ENCODE measurements at regions not wholly inside any gene's neighbourhood (a gene's known extent, or its start where the extent isn't known, plus 50 kb on each side); places are given as distances from the start of the nearest gene placed in this dataset.
A peak's percentile ranks its signal among the peaks of the same experiment; 100 is the strongest.
"Not testable (repeated sequence)": the region's sequence is repeated elsewhere in the genome, so short reads cannot be mapped to it uniquely, and the experiment has no call there.

DNA sequence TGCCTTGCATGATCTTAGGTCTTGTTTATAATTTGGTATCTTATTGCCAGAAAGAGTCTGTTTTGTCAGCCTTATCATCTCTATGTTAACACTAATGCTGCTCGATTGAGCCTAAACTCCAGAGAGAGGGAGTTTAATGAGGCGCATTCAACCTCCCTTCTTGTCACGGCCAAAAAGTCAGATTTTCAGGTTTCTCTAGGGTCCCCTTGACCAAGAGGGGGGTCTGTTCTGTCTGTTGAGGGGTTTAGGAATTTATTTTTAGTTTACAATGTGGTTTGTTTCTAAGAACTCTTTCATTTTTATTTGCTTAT lies 285.7 kb upstream of the VWC2 start:
- no peaks in the 10 kb centered on the region for H3K36me3 ChIP-seq (ENCODE audit: insufficient read depth, insufficient read length, low read length)
- no peaks in the 10 kb centered on the region for H3K9me3 ChIP-seq (ENCODE audit: insufficient read depth, low read length)
- no peak overlapping the region for H3K4me3 ChIP-seq (ENCODE audit: insufficient read length, low read depth)
- TF ChIP-seq YY1 (IDR thresholded peaks at IDR 0.05; ENCODE audit: insufficient read depth, insufficient read length) = no peak
- no peak for TF ChIP-seq ZNF274 (IDR thresholded peaks at IDR 0.05; ENCODE audit: low read depth, low read length)
- TF ChIP-seq SUZ12 (IDR thresholded peaks at IDR 0.05; ENCODE audit: extremely low read depth, insufficient read depth, insufficient read length) = no peak
- DNase-seq (ENCODE audit: low read depth, low spot score) = no peak
- H3K4me1 ChIP-seq (ENCODE audit: insufficient read depth, insufficient read length) = no peaks in the 10 kb centered on the region
- H3K27me3 ChIP-seq (ENCODE audit: insufficient read depth, insufficient read length) = no peaks in the 10 kb centered on the region
- H3K9ac ChIP-seq (ENCODE audit: insufficient read length, low read depth) = no peak overlapping the region

DNA sequence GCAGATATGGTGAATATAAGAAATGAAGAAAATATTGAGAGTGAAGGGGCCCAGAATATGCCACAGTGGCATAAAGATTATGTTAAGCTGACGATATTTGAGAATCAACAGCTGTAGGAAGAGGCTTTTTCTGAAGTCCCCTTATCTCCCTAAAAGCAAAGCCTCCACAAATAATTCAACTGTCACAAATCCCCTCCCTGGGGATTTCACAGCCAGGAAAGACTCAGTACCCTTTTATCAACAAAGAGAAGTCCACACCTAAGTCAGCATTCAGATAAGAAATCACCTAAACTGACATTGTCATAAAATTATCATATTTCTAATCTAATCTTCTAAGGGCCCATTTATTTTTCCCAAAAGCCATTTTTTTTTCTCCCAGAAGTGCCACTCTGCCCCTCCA lies 284.9 kb upstream of the VWC2 start:
- H3K4me1 ChIP-seq (ENCODE audit: insufficient read depth, insufficient read length) = no peaks in the 10 kb centered on the region
- H3K9me3 ChIP-seq (ENCODE audit: insufficient read depth, low read length) = no peaks in the 10 kb centered on the region
- no peak for DNase-seq (ENCODE audit: low read depth, low spot score)
- no peak overlapping the region for H3K4me3 ChIP-seq (ENCODE audit: insufficient read length, low read depth)
- H3K9ac ChIP-seq (ENCODE audit: insufficient read length, low read depth) = no peak overlapping the region
- no peaks in the 10 kb centered on the region for H3K27me3 ChIP-seq (ENCODE audit: insufficient read depth, insufficient read length)
- TF ChIP-seq YY1 (IDR thresholded peaks at IDR 0.05; ENCODE audit: insufficient read depth, insufficient read length) (no peak), ZNF274 (IDR thresholded peaks at IDR 0.05; ENCODE audit: low read depth, low read length) (no peak), SUZ12 (IDR thresholded peaks at IDR 0.05; ENCODE audit: extremely low read depth, insufficient read depth, insufficient read length) (no peak)
- H3K36me3 ChIP-seq (ENCODE audit: insufficient read depth, insufficient read length, low read length) = no peaks in the 10 kb centered on the region

DNA sequence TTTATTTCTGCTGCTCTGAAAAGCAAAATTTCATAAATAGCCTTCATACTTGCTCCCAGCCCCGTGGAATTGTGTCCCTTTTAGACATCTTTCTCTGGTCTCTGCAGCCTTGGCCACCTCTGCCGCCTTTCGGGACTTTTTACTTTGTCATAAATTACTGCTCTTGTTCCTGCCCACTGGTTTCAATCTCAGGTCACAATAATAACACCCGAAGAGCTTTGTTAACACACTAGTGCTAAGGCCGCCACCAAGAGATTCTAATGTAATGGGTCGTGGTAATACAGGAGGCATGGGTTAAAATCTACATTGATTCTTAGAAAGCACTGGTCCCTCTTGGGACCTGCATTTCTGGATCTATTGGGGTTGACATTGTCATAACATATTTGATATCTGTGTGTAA lies 276.0 kb upstream of the VWC2 start:
- H3K9me3 ChIP-seq (ENCODE audit: insufficient read depth, low read length) = no peaks in the 10 kb centered on the region
- no peaks in the 10 kb centered on the region for H3K4me1 ChIP-seq (ENCODE audit: insufficient read depth, insufficient read length)
- H3K4me3 ChIP-seq (ENCODE audit: insufficient read length, low read depth) = no peak overlapping the region
- TF ChIP-seq ZNF274 (IDR thresholded peaks at IDR 0.05; ENCODE audit: low read depth, low read length) (no peak), YY1 (IDR thresholded peaks at IDR 0.05; ENCODE audit: insufficient read depth, insufficient read length) (no peak), SUZ12 (IDR thresholded peaks at IDR 0.05; ENCODE audit: extremely low read depth, insufficient read depth, insufficient read length) (no peak)
- H3K27me3 ChIP-seq (ENCODE audit: insufficient read depth, insufficient read length) = no peaks in the 10 kb centered on the region
- DNase-seq (ENCODE audit: low read depth, low spot score) = no peak
- no peaks in the 10 kb centered on the region for H3K36me3 ChIP-seq (ENCODE audit: insufficient read depth, insufficient read length, low read length)
- no peak overlapping the region for H3K9ac ChIP-seq (ENCODE audit: insufficient read length, low read depth)

DNA sequence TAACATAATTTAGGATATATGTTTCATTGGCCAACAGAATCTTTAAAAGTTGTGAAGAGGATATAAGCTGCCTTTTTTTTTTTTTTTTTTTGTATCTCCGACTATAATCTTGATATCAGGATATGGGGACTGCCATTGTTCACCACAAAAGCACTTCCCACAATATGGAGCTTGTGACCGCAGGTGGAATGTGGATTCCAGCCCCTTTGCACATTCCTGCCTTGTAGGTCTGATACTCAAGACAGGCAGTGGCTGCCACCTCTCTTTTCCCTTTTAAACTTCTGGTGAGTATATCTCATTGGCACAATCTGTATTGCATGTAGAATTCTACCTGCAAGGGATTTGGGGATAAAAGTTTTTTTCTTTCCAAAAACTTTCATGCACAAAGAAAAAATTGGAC lies 272.7 kb upstream of the VWC2 start:
- Histone ChIP-seq H3K9ac (ENCODE audit: insufficient read length, low read depth) (no peak overlapping the region), H3K9me3 (ENCODE audit: insufficient read depth, low read length) (no peaks in the 10 kb centered on the region), H3K4me3 (ENCODE audit: insufficient read length, low read depth) (no peak overlapping the region), H3K4me1 (ENCODE audit: insufficient read depth, insufficient read length) (no peaks in the 10 kb centered on the region), H3K27me3 (ENCODE audit: insufficient read depth, insufficient read length) (no peaks in the 10 kb centered on the region), H3K36me3 (ENCODE audit: insufficient read depth, insufficient read length, low read length) (no peaks in the 10 kb centered on the region)
- no peak for DNase-seq (ENCODE audit: low read depth, low spot score)
- TF ChIP-seq SUZ12 (IDR thresholded peaks at IDR 0.05; ENCODE audit: extremely low read depth, insufficient read depth, insufficient read length) = no peak
- TF ChIP-seq ZNF274 (IDR thresholded peaks at IDR 0.05; ENCODE audit: low read depth, low read length) = no peak
- no peak for TF ChIP-seq YY1 (IDR thresholded peaks at IDR 0.05; ENCODE audit: insufficient read depth, insufficient read length)

DNA sequence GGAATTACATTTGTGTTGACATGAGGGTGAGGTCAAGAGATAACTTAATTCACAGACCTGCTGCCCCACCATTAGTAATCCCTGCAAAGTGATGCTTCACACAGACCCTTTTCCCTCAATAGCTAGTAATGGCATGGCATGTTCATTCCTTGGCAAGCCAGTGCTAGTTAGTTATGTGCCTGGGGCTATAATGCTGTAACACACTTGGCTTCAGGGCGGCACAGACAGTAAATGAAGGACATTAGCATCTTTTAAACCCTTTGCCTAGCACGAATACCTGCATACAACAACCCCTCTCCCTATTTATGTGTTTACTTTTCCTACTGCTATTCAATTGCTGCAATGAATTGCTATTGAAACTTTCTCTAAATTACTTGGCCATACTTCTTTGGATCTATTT lies 266.2 kb upstream of the VWC2 start:
- not testable (repeated sequence) for H3K9me3 ChIP-seq (ENCODE audit: insufficient read depth, low read length); H3K9ac ChIP-seq (ENCODE audit: insufficient read length, low read depth); H3K27me3 ChIP-seq (ENCODE audit: insufficient read depth, insufficient read length); H3K36me3 ChIP-seq (ENCODE audit: insufficient read depth, insufficient read length, low read length); H3K4me1 ChIP-seq (ENCODE audit: insufficient read depth, insufficient read length); H3K4me3 ChIP-seq (ENCODE audit: insufficient read length, low read depth)
- peak; percentile 48 for DNase-seq (ENCODE audit: low read depth, low spot score)

DNA sequence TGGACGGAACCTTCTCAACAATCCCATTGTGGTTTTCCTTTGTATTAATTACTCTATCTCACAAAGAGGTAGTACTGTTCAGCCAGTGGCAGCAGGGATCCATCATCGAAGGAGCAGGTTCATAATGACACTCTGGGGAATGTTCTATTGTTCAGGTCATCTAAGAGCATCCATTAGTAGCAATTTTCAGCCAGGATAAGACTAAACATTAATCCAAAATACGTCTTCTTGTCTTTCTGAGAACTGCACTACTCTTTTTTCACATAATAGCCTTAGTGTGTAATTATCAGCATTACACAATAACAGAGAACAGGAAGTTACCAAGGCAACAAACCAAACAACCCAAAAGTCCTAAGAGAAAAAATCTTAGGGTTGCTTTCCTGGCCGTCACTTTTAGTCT lies 259.5 kb upstream of the VWC2 start:
- TF ChIP-seq YY1 (IDR thresholded peaks at IDR 0.05; ENCODE audit: insufficient read depth, insufficient read length) (no peak), ZNF274 (IDR thresholded peaks at IDR 0.05; ENCODE audit: low read depth, low read length) (no peak), SUZ12 (IDR thresholded peaks at IDR 0.05; ENCODE audit: extremely low read depth, insufficient read depth, insufficient read length) (no peak)
- H3K36me3 ChIP-seq (ENCODE audit: insufficient read depth, insufficient read length, low read length) = no peaks in the 10 kb centered on the region
- no peaks in the 10 kb centered on the region for H3K4me1 ChIP-seq (ENCODE audit: insufficient read depth, insufficient read length)
- DNase-seq (ENCODE audit: low read depth, low spot score) = no peak
- no peak overlapping the region for H3K4me3 ChIP-seq (ENCODE audit: insufficient read length, low read depth)
- no peak overlapping the region for H3K9ac ChIP-seq (ENCODE audit: insufficient read length, low read depth)
- no peaks in the 10 kb centered on the region for H3K9me3 ChIP-seq (ENCODE audit: insufficient read depth, low read length)
- no peaks in the 10 kb centered on the region for H3K27me3 ChIP-seq (ENCODE audit: insufficient read depth, insufficient read length)

DNA sequence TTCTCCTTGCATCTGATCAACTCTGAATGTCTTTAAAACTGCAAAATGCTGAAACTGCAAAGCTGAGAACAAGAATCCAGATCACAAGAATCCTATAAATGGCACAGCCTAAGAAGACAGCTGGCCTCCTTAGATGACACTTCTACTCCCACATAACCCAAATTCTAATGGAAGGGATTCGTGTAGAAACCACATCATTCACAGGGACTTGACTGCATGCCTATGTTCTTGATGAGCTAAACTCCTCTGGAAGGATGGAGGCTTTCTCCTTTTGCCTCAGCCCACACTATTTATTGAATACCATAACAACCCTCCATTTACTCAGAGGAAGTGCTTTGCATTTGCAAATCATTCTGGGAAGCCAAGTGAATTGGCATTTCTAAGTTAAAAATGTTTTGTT lies 252.5 kb upstream of the VWC2 start:
- Histone ChIP-seq H3K36me3 (ENCODE audit: insufficient read depth, insufficient read length, low read length) (no peaks in the 10 kb centered on the region), H3K27me3 (ENCODE audit: insufficient read depth, insufficient read length) (no peaks in the 10 kb centered on the region)
- TF ChIP-seq ZNF274 (IDR thresholded peaks at IDR 0.05; ENCODE audit: low read depth, low read length) (no peak), SUZ12 (IDR thresholded peaks at IDR 0.05; ENCODE audit: extremely low read depth, insufficient read depth, insufficient read length) (no peak), YY1 (IDR thresholded peaks at IDR 0.05; ENCODE audit: insufficient read depth, insufficient read length) (no peak)

DNA sequence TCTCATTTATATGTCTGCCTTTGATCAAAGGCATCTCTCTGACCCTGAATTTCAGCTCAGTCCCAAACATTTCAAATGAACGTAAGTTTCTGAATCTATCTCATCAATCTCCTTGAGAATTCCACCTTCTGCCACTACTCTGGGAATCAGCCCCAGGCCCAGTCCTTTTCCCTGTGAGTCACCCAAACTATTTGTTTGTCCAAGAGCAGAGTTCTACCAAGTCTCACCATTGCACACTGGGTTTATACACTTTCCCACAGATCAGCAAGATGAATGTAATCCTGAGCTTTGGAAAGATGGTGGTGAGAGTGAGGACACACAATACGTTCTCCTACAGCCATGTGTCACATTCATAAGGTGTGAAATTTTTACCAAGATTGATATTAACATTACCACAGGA lies 251.3 kb upstream of the VWC2 start:
- no peaks in the 10 kb centered on the region for H3K36me3 ChIP-seq (ENCODE audit: insufficient read depth, insufficient read length, low read length)
- H3K4me3 ChIP-seq (ENCODE audit: insufficient read length, low read depth) = no peak overlapping the region
- no peak overlapping the region for H3K9ac ChIP-seq (ENCODE audit: insufficient read length, low read depth)
- H3K9me3 ChIP-seq (ENCODE audit: insufficient read depth, low read length) = no peaks in the 10 kb centered on the region
- DNase-seq (ENCODE audit: low read depth, low spot score) = no peak
- no peaks in the 10 kb centered on the region for H3K4me1 ChIP-seq (ENCODE audit: insufficient read depth, insufficient read length)
- H3K27me3 ChIP-seq (ENCODE audit: insufficient read depth, insufficient read length) = no peaks in the 10 kb centered on the region
- TF ChIP-seq ZNF274 (IDR thresholded peaks at IDR 0.05; ENCODE audit: low read depth, low read length) (no peak), SUZ12 (IDR thresholded peaks at IDR 0.05; ENCODE audit: extremely low read depth, insufficient read depth, insufficient read length) (no peak), YY1 (IDR thresholded peaks at IDR 0.05; ENCODE audit: insufficient read depth, insufficient read length) (no peak)

More for the DNA sequence above, 252.5 kb upstream of the VWC2 start:
- no peaks in the 10 kb centered on the region for H3K4me1 ChIP-seq (ENCODE audit: insufficient read depth, insufficient read length)
- H3K9ac ChIP-seq (ENCODE audit: insufficient read length, low read depth) = no peak overlapping the region
- no peak for DNase-seq (ENCODE audit: low read depth, low spot score)
- H3K9me3 ChIP-seq (ENCODE audit: insufficient read depth, low read length) = no peaks in the 10 kb centered on the region
- no peak overlapping the region for H3K4me3 ChIP-seq (ENCODE audit: insufficient read length, low read depth)
